NCI-H2171 (cell line): ENCODE measurements at regions not wholly inside any gene's neighbourhood (a gene's known extent, or its start where the extent isn't known, plus 50 kb on each side); places are given as distances from the start of the nearest gene placed in this dataset.

ENCODE experiments used
- DNase-seq: peaks from one replicate; lab custom pipeline; 2025; lab: John Stamatoyannopoulos, UW

DNA sequence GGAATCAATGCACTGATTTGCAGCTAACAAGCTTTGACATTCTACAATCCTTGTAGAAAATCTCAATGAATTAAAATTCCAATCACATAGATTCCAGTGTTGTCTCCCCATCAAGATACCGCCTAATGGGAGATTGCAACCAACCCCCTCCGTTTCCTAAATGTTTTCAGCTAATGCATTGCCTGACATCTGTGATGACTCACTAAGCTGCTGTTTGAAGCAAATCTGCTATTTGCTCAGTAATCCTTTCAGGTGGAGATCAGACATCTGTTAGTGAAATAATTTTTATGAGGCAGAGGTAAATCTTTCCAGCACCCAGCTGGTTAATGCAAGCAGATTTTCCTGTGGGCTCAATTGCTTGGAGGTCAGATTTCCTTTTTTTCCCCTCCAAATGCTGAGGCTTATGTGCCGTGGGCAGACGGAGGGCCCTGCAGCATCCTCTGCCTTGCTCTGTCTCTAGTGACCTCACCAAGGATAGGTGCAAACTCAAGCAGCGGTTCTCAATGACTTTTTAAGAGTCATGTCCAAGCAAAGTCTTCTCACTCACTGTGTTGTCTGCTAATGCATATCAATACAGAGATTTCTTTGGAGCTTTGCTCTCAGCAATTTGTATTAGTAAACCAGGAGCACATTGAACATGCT is 91.1 kb upstream of the RAB3GAP2 start:
- peak; percentile 88 for DNase-seq

DNA sequence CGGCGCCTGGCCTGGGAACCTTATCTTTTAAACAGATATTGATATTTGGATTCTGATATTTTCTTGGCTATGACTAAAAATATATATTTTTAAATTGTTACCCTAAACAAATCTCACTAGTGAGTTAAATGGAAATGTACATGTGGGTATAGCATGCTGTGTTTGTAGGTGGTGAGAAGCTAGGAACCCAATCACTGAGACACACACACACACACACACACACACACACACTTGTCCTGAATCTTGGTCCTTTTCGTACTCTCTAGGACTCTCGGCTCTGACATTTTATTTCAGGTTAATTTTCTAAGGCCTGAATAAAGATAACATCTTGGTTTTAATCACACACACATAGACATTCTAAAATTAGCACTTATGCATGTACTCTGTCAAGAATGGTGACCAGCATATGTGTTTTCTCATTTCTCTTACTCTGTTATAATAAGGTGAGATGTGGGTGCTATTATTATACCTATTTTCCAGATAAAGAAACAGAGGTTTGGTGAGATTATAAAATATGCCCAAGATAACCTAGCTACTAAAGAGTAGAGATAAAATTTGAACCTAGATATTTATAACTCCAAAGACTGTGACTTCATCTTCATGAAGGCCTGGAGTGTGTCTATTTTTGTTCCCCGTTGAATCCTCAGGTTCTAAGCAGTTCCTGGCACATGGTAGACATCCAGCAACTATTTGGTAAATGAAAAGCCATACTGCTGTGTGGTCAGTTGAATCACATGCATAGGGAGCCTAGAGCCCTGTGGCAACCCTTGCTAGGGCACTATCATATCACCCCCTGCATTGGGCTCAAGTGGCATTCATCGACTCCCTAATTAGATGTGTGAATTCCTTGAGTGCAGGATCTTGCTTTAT is 85.0 kb upstream of the RAB3GAP2 start:
- no peak for DNase-seq

DNA sequence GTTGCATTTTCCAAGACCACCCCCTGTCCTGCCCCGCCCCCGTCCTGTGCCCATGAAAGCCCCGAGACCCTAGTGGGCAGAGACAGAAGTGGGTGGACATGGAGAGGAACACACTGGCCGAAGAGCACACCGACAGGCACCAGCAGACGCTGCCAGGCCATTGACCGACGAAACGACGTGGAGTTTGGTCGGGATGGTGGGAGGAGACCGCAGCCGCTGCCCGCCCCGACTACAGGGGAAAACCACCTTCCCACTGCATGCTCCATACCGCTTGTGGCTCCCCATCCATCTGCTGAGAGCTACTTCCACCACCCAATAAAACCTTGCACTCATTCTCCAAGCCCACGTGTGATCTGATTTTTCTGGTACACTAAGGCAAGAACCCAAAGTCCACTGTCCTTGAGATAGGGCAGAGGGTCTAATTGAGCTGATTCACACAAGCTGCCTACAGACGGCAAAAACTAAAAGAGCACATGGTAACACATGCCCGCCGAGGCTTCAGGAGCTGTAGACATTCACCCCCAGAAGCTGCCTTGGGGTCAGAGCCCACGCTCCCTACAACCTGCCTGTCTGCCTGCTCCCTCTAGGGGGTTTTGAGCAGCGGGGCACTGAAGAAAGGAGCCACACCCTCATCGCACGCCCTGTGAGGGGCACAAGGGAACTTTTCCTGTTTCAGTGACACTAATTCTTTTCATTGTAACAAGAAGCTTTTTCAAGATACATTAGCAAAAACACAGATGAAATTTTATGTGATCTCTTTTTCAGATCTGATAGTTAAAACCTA is 81.2 kb upstream of the RAB3GAP2 start:
- DNase-seq, result no peak

DNA sequence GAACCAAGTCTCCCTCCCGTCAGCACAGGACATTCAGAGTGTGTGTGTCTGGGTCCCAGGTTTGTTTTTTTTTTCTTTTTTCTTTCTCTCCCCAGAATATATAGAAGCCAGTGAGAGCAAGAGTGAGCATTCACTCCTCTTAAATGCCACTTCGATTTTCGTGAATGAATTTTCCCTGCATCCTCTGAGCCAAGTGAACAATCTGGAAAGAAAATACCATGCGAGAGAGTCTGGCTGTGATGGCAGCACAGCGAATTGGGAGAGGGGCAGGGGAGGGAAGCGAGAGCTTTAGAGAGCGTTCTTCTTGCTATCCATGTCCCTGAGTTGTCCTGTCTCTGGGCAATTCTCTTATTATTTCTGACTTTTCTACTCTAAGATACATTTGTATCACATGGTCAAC is 76.0 kb upstream of the RAB3GAP2 start:
- no peak for DNase-seq

DNA sequence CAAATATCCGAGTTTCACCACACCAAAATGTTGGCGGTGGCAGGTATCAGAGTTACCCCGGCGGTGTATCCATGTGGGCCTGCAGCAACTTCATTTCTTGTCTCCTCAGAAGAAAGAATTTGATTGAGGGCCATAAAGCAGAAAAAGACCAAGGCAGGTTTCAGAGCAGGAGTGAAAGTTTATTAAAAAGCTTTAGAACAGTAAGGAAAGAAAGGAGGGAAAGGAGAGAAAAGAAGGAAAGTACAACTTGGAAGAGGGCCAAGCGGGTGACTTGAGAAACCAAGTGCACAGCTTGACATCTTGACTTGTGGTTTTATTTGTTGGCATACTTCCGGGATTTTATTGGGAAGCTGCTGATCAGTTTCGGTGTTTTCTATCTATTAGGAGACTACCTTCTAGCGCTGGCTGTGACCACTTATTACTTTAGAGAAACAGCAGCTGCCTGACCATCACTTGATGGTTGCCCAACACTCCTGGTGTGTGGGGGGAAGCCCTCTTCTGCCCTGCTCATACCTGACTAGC is 75.5 kb upstream of the RAB3GAP2 start:
- DNase-seq, result peak; percentile 23

DNA sequence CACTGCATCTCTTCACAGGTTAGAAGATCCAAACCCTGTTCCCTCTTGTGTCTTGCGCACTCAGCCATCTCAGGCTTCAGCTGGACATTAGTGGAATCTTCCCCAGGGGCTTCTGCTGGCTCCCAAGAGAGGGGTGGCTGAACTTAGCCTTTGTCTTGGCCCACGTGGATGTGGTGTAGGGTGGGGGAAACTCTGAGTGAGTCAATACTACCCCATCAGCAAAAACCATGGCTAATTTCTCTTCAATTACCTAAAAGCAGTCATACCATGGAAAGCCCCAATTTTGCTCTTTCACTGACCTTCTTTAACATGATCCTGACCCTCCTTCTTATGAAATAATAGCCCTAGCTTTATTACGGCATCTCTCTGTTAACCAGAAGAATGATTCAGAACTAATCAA is 72.5 kb upstream of the RAB3GAP2 start:
- no peak for DNase-seq

DNA sequence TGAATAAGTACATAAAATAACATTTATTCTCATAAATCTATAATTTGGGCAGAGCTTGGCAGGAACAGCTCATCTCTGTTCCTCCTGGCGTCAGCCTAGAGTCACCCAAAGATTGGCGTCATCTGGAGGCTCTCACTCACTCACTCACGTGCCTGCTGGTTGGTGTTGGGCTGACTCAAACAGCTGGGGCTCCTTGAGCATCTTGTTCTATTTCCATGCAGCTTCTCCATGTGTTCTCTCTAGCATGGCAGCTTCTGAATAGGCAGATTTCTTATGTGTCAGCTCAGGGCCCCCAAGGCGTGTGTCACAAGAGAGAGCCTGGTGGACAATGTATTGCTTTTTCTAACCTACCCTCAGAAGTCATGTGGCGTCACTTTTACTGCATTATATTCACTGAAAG is 70.6 kb upstream of the RAB3GAP2 start:
- no peak for DNase-seq

DNA sequence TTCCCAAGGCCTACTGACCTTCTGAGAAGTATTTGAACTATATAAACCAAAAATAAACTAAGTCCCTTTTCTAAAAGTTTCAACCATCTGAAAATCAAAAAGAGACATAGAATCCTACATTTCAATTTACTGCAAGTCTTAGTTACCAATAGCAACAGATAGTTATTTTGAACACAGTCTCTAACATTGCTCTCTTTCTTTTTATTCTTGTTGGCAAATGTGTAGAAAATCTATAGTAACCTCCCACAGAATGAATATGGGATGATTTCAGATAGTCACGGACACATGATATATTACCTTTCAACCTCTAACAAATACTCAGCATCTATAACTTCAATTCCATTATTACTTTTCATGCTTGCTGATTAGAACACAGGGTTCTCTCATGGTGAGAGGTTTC is 68.9 kb upstream of the RAB3GAP2 start:
- no peak for DNase-seq

DNA sequence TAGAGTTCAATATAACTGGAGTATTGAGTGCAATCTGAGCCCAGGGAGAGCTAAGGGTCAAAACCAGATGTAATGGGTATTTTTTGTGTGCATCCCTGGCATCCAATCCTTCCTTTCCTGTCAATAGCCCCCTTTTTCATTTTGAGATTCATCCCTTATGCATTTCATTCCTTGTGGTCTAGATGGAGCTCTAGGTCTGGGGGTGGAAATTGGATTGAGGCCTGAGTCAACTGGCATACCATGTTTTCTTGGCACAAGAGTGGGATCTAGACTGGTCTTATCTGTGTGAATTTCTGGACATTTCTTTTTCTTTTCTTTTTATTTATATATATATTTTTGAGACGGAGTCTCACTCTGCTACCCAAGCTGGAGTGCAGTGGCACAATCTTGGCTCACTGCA is 67.3 kb upstream of the RAB3GAP2 start:
- no peak for DNase-seq

DNA sequence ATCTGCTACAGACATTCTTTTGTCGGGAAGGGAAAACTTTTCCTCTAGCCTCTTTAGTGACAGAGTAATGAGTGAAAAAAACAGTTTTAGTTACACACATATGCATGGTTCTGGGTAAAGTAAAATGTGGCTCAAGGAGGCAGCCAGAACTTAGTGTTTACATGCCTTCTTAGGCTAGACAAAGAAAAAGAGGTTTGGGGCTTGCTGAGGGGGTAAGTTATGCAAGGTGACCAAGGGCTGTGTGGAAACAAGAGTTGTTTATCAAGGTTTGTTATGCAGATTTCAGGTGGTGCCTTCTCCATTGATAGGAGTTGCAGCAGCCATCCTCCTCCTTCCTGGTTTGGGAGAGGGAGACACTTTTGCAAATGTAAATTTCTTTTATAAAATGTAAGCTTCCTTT is 66.5 kb upstream of the RAB3GAP2 start:
- no peak for DNase-seq

DNA sequence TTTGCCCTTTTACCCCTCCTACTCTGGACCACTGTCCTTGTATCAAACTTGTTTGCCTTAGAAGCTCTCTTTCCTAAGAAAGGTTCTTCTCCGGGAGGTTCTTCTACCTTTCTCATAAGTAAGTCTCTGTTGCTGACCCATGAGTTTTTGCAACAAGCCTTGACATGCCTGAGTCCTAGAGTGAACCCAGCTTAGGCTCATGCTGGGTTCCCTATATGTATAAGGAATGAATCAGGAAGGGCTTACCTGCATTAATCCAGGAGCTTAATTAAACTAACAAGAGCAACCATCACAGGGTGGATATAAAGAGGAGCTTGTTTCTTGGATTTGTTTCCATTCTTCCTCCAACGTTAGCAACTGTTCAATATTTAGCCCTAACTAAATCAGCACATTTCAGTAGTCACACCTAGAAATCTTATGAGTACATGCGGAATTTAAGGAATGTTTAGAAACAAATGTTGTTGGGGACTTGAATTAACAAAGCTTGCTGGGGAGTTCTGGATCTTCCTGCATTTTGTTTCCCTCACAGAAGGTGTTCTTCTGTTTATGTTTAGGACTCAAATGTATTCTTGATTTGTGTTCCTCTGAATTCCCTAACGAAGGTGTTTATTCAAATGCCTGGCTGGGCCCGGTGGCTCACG is 64.3 kb upstream of the RAB3GAP2 start:
- no peak for DNase-seq

DNA sequence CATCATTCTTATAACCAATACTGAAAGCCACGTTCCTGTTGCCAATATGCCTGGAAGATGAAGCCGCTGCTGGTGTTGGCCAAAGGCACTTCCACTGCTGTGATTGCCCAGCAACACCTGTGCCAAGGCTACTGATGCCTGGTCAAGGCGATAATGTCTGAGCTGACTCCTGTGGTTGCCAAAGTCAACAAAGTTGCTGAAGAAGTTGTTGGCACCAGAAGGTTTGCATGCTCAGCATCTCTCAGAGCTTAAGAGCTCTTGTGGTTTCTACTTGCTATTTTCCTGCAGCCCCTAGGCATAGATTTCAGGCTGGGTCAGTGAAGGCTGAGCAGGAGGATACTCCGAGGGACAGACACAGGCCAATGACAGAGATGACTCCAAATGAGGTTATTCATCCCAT is 63.4 kb upstream of the RAB3GAP2 start:
- no peak for DNase-seq

DNA sequence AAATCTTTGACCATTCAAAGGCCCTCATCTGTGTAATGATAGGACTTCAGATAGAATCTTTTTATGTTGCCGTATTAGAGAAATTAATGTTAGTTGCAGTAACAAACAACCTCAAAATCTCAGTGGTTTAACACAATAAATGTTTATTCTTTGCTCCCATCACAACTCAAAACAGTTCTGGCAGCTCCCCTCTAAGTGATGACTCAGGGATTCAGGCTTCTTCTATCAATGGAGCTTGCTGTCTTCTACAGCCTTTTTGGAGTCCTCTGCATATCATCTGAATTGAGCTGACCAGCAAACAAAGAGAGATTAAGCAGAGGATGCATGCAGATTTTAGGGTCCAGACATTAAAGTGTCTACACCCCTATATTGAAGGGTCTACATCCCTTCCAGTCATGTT is 59.1 kb upstream of the RAB3GAP2 start:
- DNase-seq, result no peak

DNA sequence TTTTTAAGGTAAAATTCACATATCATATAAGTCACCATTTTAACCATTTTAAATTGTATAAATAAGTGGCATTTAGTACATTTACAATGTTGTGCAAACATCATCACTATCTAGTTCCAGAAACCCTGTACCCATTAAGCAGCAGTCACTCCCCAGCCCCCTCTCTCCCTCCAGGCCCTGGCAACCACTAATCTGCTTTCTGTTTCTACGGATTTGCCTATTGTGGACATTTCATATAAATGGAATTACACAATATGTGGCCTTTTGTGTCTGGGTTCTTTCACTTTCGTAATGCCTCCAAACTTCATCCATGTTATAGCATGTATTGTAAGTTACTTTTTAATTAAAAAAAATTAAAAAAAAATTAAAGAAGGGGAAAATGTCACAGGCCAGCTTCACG is 58.0 kb upstream of the RAB3GAP2 start:
- no peak for DNase-seq

DNA sequence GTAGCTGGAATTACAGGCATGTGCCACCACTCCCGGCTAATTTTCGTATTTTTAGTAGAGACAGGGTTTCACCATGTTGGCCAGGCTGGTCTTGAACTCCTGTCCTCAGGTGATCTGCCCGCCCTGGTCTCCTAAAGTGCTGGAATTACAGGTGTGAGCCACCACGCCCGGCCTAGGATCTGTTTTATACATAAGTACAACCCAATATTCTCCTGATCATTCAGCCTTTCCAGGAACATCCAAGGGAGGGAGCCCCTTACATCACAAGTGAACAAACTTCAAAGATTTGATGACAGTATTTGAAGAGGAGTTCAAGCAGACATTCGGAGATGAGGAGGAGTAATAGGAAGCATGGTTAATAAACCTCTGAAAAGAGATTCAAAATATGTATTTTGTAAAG is 54.9 kb upstream of the RAB3GAP2 start:
- DNase-seq, result no peak

DNA sequence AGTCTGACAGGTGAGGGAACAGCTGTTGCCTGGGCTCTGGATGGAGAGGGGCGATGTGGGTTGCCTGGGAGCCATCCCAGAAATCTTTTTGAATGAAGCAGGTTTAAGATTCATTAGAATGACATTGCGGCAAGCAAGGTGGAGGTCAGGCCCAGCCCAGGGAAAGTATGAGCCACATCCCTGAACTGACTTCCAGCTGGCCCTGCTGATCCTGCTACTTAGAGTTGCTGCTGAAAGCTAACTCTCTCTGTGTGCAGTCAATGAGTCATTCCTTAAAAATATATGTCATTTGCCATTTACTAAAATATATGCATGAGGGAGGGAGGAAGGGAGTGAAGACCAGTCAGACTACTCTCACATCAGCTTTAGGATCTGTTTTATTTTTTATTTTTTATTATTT is 54.3 kb upstream of the RAB3GAP2 start:
- no peak for DNase-seq

DNA sequence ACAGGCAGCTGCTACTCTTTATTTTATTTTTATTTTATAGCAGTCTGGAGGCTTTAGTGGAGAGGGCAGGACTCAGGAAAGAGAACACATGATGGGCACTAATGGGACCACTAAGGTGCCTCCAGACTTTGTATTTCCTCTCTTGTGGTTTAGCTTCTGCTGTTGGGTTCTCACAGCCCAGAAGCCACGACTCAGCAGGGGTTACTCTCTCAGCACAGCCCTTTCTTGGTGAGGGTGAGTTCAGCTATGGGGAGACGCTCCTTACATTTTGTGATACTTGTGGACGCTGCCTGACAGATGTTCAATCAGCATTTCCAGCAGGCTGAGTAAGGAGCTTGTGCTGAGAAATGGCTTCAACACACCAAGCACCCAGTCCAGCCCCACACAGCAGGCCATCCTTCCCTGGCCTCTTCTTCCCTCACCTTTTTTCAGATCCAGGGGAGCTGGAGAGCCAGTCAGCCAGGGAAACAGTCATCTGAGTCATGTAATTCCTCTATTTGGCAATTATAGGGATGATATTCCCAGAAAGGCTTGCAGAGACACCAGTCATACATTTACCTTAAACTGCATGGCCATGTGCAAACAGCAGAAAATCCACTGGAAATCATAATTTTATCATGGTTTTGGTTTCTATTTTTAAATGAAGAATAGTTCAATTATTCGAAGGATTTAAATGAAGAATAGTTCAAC is 53.2 kb upstream of the RAB3GAP2 start:
- DNase-seq, result no peak

DNA sequence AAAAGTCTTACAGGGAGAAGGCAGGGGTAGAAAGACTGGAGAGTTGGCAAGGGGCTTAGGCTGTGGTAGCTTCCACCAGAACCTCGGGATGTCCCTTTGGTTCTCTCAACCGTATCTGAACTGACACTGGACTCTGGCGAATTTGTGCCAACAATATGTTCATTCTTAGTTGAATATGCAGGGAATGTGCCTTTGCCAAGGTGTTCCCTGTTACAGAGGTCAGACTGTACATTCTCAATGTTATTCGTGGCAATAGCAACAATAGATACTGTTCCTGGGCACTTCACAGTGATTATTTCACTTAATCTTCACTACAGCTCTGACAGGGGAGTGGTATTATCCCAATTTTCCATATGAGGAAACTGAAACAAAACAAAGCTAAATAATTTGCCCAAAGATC is 51.5 kb upstream of the RAB3GAP2 start:
- DNase-seq, result no peak

DNA sequence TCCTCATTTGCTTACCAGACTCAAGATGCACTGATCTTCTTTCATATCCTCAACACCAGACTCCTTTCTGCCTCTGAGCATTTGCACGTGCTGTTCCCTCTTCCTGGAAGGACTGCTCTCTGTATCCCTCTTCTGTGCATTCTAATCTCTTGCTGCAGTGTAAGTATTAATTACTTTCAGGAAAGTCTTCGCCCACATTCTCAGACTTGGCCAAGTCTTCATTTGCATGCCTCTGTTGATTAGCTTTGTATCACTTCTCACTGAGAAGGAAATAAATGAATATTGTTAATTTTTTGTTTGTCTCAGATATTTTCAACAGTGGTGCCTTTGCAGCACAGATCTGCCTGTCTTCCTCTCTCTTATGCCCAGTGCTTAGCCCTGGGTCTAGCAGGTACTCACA is 50.3 kb upstream of the RAB3GAP2 start:
- DNase-seq, result no peak
